Epithelial cell of esophagus (primary cell): ENCODE measurements at regions not wholly inside any gene's neighbourhood (a gene's known extent, or its start where the extent isn't known, plus 50 kb on each side); places are given as distances from the start of the nearest gene placed in this dataset.
A peak's percentile ranks its signal among the peaks of the same experiment; 100 is the strongest.

Experiments used
- DNase-seq: peaks from one replicate; pipeline ENCODE4 v3.0.0; 2010; ENCODE audit warnings: low read depth
- H3K4me3 ChIP-seq: 2 replicates; pipeline ENCODE4 v1.5.1; 2011; ENCODE audit warnings: mild to moderate bottlenecking, low read length, control low read depth
- TF ChIP-seq, protein P1 (sequence below): IDR thresholded peaks from 2 replicates; pipeline ENCODE4 v1.5.1; 2011; ENCODE audit warnings: low read depth, mild to moderate bottlenecking, low read length, control low read depth, inconsistent platforms; ENCODE audit not compliant: insufficient read depth; ENCODE audit errors: missing control alignments

DNA sequence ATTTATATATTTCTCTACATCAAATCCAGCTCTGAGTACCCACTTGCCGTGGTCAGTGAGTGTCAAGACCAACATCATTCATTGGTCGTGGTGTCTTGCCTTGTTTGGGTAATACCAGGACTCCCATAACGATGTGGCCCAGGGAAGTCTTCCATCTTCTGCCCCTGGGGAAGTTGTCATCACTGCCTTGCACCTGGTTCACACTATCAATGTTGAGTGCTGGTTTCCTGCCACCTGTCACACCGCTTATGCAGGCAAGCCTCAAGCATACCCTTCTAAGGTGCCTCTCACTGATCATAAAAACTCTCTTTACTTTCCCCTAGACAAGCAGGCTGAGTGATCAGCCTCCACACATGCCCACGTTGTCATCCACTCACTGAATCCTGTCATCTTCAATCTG, 382.4 kb downstream of the KCTD12 start:
- no peak for DNase-seq
- no peak overlapping the region for H3K4me3 ChIP-seq
- TF ChIP-seq, protein P1, sequence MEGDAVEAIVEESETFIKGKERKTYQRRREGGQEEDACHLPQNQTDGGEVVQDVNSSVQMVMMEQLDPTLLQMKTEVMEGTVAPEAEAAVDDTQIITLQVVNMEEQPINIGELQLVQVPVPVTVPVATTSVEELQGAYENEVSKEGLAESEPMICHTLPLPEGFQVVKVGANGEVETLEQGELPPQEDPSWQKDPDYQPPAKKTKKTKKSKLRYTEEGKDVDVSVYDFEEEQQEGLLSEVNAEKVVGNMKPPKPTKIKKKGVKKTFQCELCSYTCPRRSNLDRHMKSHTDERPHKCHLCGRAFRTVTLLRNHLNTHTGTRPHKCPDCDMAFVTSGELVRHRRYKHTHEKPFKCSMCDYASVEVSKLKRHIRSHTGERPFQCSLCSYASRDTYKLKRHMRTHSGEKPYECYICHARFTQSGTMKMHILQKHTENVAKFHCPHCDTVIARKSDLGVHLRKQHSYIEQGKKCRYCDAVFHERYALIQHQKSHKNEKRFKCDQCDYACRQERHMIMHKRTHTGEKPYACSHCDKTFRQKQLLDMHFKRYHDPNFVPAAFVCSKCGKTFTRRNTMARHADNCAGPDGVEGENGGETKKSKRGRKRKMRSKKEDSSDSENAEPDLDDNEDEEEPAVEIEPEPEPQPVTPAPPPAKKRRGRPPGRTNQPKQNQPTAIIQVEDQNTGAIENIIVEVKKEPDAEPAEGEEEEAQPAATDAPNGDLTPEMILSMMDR: no peak

DNA sequence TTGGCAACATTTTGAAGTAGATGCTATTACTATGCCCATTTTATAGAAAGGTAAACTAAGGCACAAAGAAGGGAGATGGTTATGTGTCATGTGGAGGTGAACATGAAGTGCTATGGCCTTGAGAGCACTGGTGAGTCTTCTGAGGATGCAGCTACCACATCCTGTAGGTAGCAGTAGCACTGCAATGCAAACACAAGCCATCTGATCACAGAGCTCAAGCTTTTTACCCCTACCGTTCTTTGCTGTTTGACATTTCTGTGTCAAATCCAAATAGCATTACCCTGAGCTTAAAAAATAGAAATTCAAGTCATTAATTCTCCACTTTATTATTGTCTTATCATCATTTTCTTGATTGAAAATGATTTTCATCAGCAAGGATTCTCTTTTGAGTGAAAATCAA, 382.9 kb downstream of the KCTD12 start:
- no peak for DNase-seq
- TF ChIP-seq, protein P1: no peak
- H3K4me3 ChIP-seq: no peak overlapping the region

GRCh38 chr13:76500894-76501293, 385.3 kb downstream of the KCTD12 start:
- no peak overlapping the region for H3K4me3 ChIP-seq
- DNase-seq: no peak
- TF ChIP-seq, protein P1: no peak

- DNase-seq: no peak
- TF ChIP-seq, protein P1: no peak
- no peak overlapping the region for H3K4me3 ChIP-seq
Measured at GRCh38 chr13:76499891-76500290, 386.3 kb downstream of the KCTD12 start.

GRCh38 chr13:76489274-76489673, 396.9 kb downstream of the KCTD12 start:
- no peak for DNase-seq
- TF ChIP-seq, protein P1: no peak
- no peak overlapping the region for H3K4me3 ChIP-seq

DNA sequence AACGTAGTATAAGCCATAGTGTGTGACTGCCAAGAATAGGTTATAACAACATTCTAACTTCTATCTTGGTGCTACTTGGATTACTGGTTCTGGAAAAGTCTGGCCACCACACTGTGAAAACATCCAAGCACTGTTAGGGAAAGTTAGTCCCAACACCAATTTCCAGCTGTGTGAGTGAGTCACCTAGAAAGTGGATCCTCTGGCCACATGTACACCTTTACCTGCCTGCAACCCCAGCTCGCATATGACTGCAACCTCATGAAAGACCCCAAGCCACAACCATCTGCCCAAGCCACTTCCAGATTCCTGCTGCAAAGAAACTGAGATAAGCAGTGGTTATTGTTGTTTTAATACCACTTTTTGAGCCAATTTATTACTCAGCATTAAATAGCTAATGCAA, 404.5 kb downstream of the KCTD12 start:
- no peak overlapping the region for H3K4me3 ChIP-seq
- TF ChIP-seq, protein P1: no peak
- peak; percentile 18 for DNase-seq

DNA sequence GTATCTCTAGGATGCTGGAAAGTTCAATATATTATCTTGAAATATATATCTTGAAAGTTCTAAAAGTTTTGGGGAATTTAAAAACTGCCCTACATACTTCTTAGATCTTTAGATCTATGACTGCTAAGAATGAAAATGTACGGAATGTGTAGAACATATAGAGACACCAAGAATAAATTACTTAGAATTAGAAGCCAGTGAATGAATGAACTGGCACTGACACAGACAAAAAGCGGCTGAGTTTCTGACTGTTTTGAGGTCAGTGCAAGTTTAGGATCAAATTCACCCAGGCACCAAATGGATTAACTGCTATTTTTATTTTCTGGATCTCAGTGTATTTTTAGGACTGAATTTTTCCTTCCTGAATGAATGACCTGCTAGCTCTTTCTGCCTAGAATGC, 411.2 kb downstream of the KCTD12 start:
- DNase-seq: no peak
- H3K4me3 ChIP-seq: no peak overlapping the region
- TF ChIP-seq, protein P1: no peak
